NCI-H446 (cell line): ENCODE measurements at regions not wholly inside any gene's neighbourhood (a gene's known extent, or its start where the extent isn't known, plus 50 kb on each side); places are given as distances from the start of the nearest gene placed in this dataset.
"Not testable (repeated sequence)": the region's sequence is repeated elsewhere in the genome, so short reads cannot be mapped to it uniquely, and the experiment has no call there.

Source experiments
- DNase-seq, 2 experiments: peaks; one replicate each; lab custom pipeline; 2025; lab: John Stamatoyannopoulos, UW

GRCh38 chr7:155229548-155230168 lies 68.0 kb upstream of the INSIG1 start:
- DNase-seq, result no peak

GRCh38 chr7:155230169-155230593 lies 67.5 kb upstream of the INSIG1 start:
- DNase-seq, result no peak

GRCh38 chr7:155231241-155231800 lies 66.4 kb upstream of the INSIG1 start:
- no peak for DNase-seq

- no peak for DNase-seq
Observed at GRCh38 chr7:155231941-155232340, 65.7 kb upstream of the INSIG1 start.

- no peak for DNase-seq
Observed at GRCh38 chr7:155232911-155233310, 64.8 kb upstream of the INSIG1 start.

- no peak for DNase-seq
Observed at GRCh38 chr7:155233311-155234157, 64.1 kb upstream of the INSIG1 start.

- DNase-seq, result no peak
Observed at GRCh38 chr7:155234158-155234492, 63.6 kb upstream of the INSIG1 start.

GRCh38 chr7:155234950-155235789 lies 62.5 kb upstream of the INSIG1 start:
- DNase-seq, result no peak

GRCh38 chr7:155236386-155236785 lies 61.3 kb upstream of the INSIG1 start:
- DNase-seq, result no peak

GRCh38 chr7:155237297-155237696 lies 60.4 kb upstream of the INSIG1 start:
- no peak for DNase-seq

- DNase-seq, result no peak
Observed at GRCh38 chr7:155237730-155238129, 59.9 kb upstream of the INSIG1 start.

- DNase-seq, result not testable (repeated sequence)
Observed at GRCh38 chr7:155239431-155240087, 58.1 kb upstream of the INSIG1 start.

- DNase-seq, result no peak
Observed at GRCh38 chr7:155244675-155245074, 53.0 kb upstream of the INSIG1 start.

GRCh38 chr7:155247479-155248365 lies 50.0 kb upstream of the INSIG1 start:
- no peak for DNase-seq
